Hepatocyte (in vitro differentiated cells): ENCODE measurements at regions not wholly inside any gene's neighbourhood (a gene's known extent, or its start where the extent isn't known, plus 50 kb on each side); places are given as distances from the start of the nearest gene placed in this dataset.

Experiments used
- DNase-seq: peaks from one replicate; pipeline ENCODE4 v3.0.0-alpha.2; 2016; ENCODE audit warnings: low spot score
- H2AFZ ChIP-seq: fragments of 200-600 bp; sonication (generic); 2 replicates; pipeline ENCODE4 v1.6.0; 2016; ENCODE audit warnings: antibody characterized with exemption, mild to moderate bottlenecking
- H3K27ac ChIP-seq: fragments of 200-600 bp; sonication (generic); 2 replicates; pipeline ENCODE4 v1.5.1; 2016; ENCODE audit warnings: mild to moderate bottlenecking
- H3K27me3 ChIP-seq: fragments of 200-600 bp; sonication (generic); 2 replicates; pipeline ENCODE4 v1.6.1; 2016
- H3K36me3 ChIP-seq: fragments of 200-600 bp; sonication (generic); replicated peaks from 2 replicates; pipeline ENCODE4 v1.5.1; 2016; ENCODE audit warnings: low read depth; ENCODE audit not compliant: insufficient read depth
- H3K4me1 ChIP-seq: fragments of 200-600 bp; sonication (generic); 2 replicates; pipeline ENCODE4 v1.5.1; 2016; ENCODE audit warnings: mild to moderate bottlenecking, moderate library complexity; ENCODE audit not compliant: insufficient read depth
- H3K4me2 ChIP-seq: fragments of 200-600 bp; sonication (generic); 2 replicates; pipeline ENCODE4 v1.6.0; 2016
- H3K4me3 ChIP-seq: fragments of 200-600 bp; sonication (generic); 2 replicates; pipeline ENCODE4 v1.5.1; 2016; ENCODE audit warnings: mild to moderate bottlenecking
- H3K79me2 ChIP-seq: fragments of 200-600 bp; sonication (generic); 2 replicates; pipeline ENCODE4 v1.6.0; 2017; ENCODE audit warnings: mild to moderate bottlenecking
- H3K9me2 ChIP-seq: fragments of 200-600 bp; sonication (generic); replicated peaks from 2 replicates; pipeline ENCODE4 v1.6.0; 2017; ENCODE audit warnings: mild to moderate bottlenecking; ENCODE audit not compliant: insufficient read depth
- H3K9me3 ChIP-seq: fragments of 200-600 bp; sonication (generic); 2 replicates; pipeline ENCODE4 v1.5.1; 2016; ENCODE audit warnings: low read depth, mild to moderate bottlenecking
- H4K20me1 ChIP-seq: fragments of 200-600 bp; sonication (generic); 2 replicates; pipeline ENCODE4 v1.6.0; 2016; ENCODE audit warnings: mild to moderate bottlenecking; ENCODE audit not compliant: insufficient read depth, poor library complexity, severe bottlenecking
- CTCF ChIP-seq: fragments of 200-600 bp; sonication (generic); IDR thresholded peaks from 2 replicates; pipeline ENCODE4 v1.5.1; 2016; ENCODE audit warnings: antibody characterized with exemption, mild to moderate bottlenecking; ENCODE audit not compliant: poor library complexity
- EZH2 ChIP-seq: fragments of 200-600 bp; sonication (generic); IDR thresholded peaks from 2 replicates; pipeline ENCODE4 v1.6.1; 2016; ENCODE audit warnings: antibody characterized with exemption, mild to moderate bottlenecking, borderline replicate concordance
- EZH2phosphoT487 ChIP-seq: fragments of 200-600 bp; sonication (generic); IDR thresholded peaks from one replicate; pipeline ENCODE4 v1.6.1; 2018; ENCODE audit warnings: antibody characterized with exemption, mild to moderate bottlenecking, low read depth, moderate library complexity; ENCODE audit not compliant: unreplicated experiment, severe bottlenecking
- WGBS: methylation state at CpG from one replicate; pipeline ENCODE4 v1.1.6; 2016; ENCODE audit warnings: low lambda C conversion rate; ENCODE audit errors: missing lambda C conversion rate; 5-methylcytosine and 5-hydroxymethylcytosine counted together

DNA sequence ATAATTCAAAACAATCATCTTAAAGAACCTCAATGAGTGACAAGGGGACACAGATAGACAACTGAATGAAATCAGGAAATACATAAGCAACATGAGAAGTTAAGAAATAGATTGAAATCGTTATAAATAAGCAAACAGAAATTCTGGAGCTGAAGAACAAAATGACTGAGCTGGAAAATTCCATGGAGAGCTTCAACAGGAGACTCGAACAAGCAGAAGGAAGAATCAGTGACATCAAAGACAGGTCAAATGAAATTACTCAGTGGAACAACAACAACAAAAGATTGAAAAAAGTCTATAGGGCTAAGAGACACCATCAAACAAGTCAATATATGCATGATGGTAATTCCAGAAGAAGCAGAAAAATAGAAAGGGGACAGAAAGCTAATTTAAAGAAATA lies 89.5 kb upstream of the ALKAL2 start:
- no peak overlapping the region for H3K4me2 ChIP-seq
- no peak for DNase-seq
- TF ChIP-seq EZH2phosphoT487 (no peak), CTCF (no peak), EZH2 (no peak)
- 62% methylated on average over 2 of the region's 2 CpGs for WGBS
- no peaks in the 10 kb centered on the region for H4K20me1 ChIP-seq
- no peak overlapping the region for H3K27ac ChIP-seq
- no peaks in the 10 kb centered on the region for H3K36me3 ChIP-seq
- H3K4me3 ChIP-seq = no peak overlapping the region
- H3K4me1 ChIP-seq = no peaks in the 10 kb centered on the region
- H3K9me3 ChIP-seq = no peaks in the 10 kb centered on the region
- H3K27me3 ChIP-seq = no peaks in the 10 kb centered on the region
- H2AFZ ChIP-seq = no peak overlapping the region
- no peaks in the 10 kb centered on the region for H3K9me2 ChIP-seq
- no peaks in the 10 kb centered on the region for H3K79me2 ChIP-seq

GRCh38 chr2:375956-376307 lies 88.0 kb upstream of the ALKAL2 start:
- no peaks in the 10 kb centered on the region for H3K79me2 ChIP-seq
- no peaks in the 10 kb centered on the region for H4K20me1 ChIP-seq
- H3K4me1 ChIP-seq = no peaks in the 10 kb centered on the region
- H3K9me2 ChIP-seq = no peaks in the 10 kb centered on the region
- H3K27me3 ChIP-seq = no peaks in the 10 kb centered on the region
- H3K4me2 ChIP-seq = no peak overlapping the region
- H3K36me3 ChIP-seq = no peaks in the 10 kb centered on the region
- H3K27ac ChIP-seq = peak overlapping the region; percentile 62
- H2AFZ ChIP-seq = no peak overlapping the region
- no peak for TF ChIP-seq CTCF
- no peak for TF ChIP-seq EZH2phosphoT487
- TF ChIP-seq EZH2 = no peak
- no peaks in the 10 kb centered on the region for H3K9me3 ChIP-seq
- no peak overlapping the region for H3K4me3 ChIP-seq
- WGBS = 62% methylated on average over 3 of the region's 3 CpGs
- DNase-seq = no peak

DNA sequence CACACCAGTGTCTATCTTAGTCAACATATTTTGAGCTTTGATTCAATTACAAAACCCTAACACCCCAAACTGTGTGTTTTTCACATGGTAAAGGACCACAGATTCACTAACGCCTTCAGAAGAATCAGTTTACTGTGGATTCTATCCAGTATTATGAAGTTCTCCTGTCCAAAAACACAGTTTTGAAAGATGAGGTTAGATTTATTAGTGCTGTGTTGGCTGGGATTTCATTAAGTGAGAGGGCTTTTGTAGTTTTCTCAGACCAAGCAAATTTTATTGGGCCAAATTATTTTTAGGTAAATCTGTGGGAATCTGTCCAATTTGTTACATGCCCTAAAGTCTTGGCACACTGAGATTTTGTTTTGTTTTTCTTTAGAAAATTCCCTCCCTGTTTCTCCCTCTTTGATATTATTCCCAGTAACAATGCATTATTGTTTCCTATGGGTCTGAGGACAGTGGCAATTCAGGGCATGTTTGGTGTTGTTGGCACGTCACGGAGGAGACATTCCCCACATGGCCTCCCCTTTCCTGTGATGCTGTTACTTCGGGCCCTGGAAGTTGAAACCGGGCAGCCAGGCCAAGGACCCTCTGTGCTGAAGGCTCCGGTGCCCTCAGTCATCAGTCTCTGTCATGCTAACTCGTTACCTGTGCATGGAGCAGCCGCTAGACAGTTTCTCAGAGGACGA lies 87.5 kb upstream of the ALKAL2 start:
- no peak for TF ChIP-seq CTCF
- no peak for TF ChIP-seq EZH2
- TF ChIP-seq EZH2phosphoT487 = no peak
- H3K9me3 ChIP-seq = no peaks in the 10 kb centered on the region
- H3K4me1 ChIP-seq = no peaks in the 10 kb centered on the region
- H3K4me3 ChIP-seq = no peak overlapping the region
- H3K27ac ChIP-seq = peak overlapping the region; percentile 62
- H3K79me2 ChIP-seq = no peaks in the 10 kb centered on the region
- H3K36me3 ChIP-seq = no peaks in the 10 kb centered on the region
- 78% methylated on average over 9 of the region's 9 CpGs for WGBS
- DNase-seq = no peak
- H2AFZ ChIP-seq = no peak overlapping the region
- no peak overlapping the region for H3K4me2 ChIP-seq
- H4K20me1 ChIP-seq = no peaks in the 10 kb centered on the region
- H3K9me2 ChIP-seq = no peaks in the 10 kb centered on the region
- no peaks in the 10 kb centered on the region for H3K27me3 ChIP-seq

GRCh38 chr2:368386-368785 lies 80.5 kb upstream of the ALKAL2 start:
- H3K9me2 ChIP-seq = no peaks in the 10 kb centered on the region
- TF ChIP-seq EZH2 (no peak), CTCF (no peak), EZH2phosphoT487 (no peak)
- no peaks in the 10 kb centered on the region for H3K79me2 ChIP-seq
- no peak overlapping the region for H3K27ac ChIP-seq
- H3K4me3 ChIP-seq = no peak overlapping the region
- H2AFZ ChIP-seq = no peak overlapping the region
- WGBS = 85% methylated on average over 5 of the region's 5 CpGs
- no peak for DNase-seq
- no peaks in the 10 kb centered on the region for H4K20me1 ChIP-seq
- H3K27me3 ChIP-seq = no peaks in the 10 kb centered on the region
- no peak overlapping the region for H3K4me2 ChIP-seq
- no peaks in the 10 kb centered on the region for H3K4me1 ChIP-seq
- H3K36me3 ChIP-seq = no peaks in the 10 kb centered on the region
- no peaks in the 10 kb centered on the region for H3K9me3 ChIP-seq
